Activated CD8-positive, alpha-beta T cell treated with anti-CD3 and anti-CD28 coated beads for 36 hours (primary cell): ENCODE measurements at regions not wholly inside any gene's neighbourhood (a gene's known extent, or its start where the extent isn't known, plus 50 kb on each side); places are given as distances from the start of the nearest gene placed in this dataset.
"Not testable (repeated sequence)": the region's sequence is repeated elsewhere in the genome, so short reads cannot be mapped to it uniquely, and the experiment has no call there.

Source experiments
- ATAC-seq: fragments of 200-7000 bp; cut with Tn5 transposase; one replicate; pipeline ENCODE4 v1.10.0; 2021; ENCODE audit warnings: mild to moderate bottlenecking, moderate library complexity
- CTCF ChIA-PET: fragments of 350-600 bp; sonication (Branson Sonifier 250); formaldehyde crosslinking; loops from one replicate; lab custom pipeline; 2021; ENCODE audit warnings: antibody characterized with exemption; lab: Charles Lee
- POLR2A ChIA-PET: fragments of 350-600 bp; sonication (Branson Sonifier 250); formaldehyde crosslinking; loops from one replicate; lab custom pipeline; 2021; ENCODE audit warnings: antibody characterized with exemption; lab: Charles Lee
- DNase-seq: peaks from one replicate; pipeline ENCODE4 v3.0.0-alpha.2; 2020
- H3K27ac Mint-ChIP-seq: one replicate; pipeline ENCODE4 v1.8.0; 2021; ENCODE audit warnings: mild to moderate bottlenecking, mixed read lengths
- H3K27me3 Mint-ChIP-seq: one replicate; pipeline ENCODE4 v1.8.0; 2021; ENCODE audit warnings: mixed read lengths
- H3K36me3 Mint-ChIP-seq: one replicate; pipeline ENCODE4 v1.8.0; 2021; ENCODE audit warnings: low read depth, mixed read lengths
- H3K4me1 Mint-ChIP-seq: one replicate; pipeline ENCODE4 v1.8.0; 2021; ENCODE audit warnings: low read depth, mixed read lengths
- H3K4me3 Mint-ChIP-seq: one replicate; pipeline ENCODE4 v1.8.0; 2021; ENCODE audit warnings: mild to moderate bottlenecking, moderate library complexity, mixed read lengths
- H3K9me3 Mint-ChIP-seq: one replicate; pipeline ENCODE4 v1.8.0; 2021; ENCODE audit warnings: mixed read lengths
- intact Hi-C: fragments of 100-400 bp; cut with micrococcal nuclease; formaldehyde crosslinking; loops from one replicate; pipeline ENCODE4 v1.10.0; 2022
- TF ChIP-seq, protein P1 (sequence below): fragments of 200-600 bp; IDR thresholded peaks from one replicate; pipeline ENCODE4 v1.8.0; 2022; ENCODE audit warnings: antibody characterized with exemption, mild to moderate bottlenecking

DNA sequence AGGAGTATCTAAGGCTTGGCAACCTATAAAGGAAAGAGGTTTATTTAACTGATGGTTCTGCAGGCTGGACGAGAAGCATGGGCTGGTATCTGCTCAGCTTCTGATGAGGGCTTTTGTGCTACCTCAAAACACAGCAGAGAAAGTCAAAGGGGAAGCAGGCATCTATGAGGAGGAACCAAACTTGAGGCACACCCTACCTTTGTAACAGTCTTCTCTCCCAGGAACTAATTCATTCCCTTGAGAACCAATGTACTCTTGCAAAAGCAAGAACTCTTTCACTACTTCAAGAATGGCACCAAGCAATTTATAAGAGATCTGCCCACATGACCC lies 109.0 kb downstream of the CGGBP1 start:
- no peaks in the 10 kb centered on the region for H3K36me3 Mint-ChIP-seq
- DNase-seq (no peak), ATAC-seq (no peak)
- H3K27me3 Mint-ChIP-seq = peaks cover 2% of the 10 kb centered on the region
- H3K4me1 Mint-ChIP-seq = no peaks in the 10 kb centered on the region
- intact Hi-C loops = no loop called here
- CTCF ChIA-PET = no interaction called here
- no peak overlapping the region for H3K27ac Mint-ChIP-seq
- no peaks in the 10 kb centered on the region for H3K9me3 Mint-ChIP-seq
- TF ChIP-seq, protein P1, sequence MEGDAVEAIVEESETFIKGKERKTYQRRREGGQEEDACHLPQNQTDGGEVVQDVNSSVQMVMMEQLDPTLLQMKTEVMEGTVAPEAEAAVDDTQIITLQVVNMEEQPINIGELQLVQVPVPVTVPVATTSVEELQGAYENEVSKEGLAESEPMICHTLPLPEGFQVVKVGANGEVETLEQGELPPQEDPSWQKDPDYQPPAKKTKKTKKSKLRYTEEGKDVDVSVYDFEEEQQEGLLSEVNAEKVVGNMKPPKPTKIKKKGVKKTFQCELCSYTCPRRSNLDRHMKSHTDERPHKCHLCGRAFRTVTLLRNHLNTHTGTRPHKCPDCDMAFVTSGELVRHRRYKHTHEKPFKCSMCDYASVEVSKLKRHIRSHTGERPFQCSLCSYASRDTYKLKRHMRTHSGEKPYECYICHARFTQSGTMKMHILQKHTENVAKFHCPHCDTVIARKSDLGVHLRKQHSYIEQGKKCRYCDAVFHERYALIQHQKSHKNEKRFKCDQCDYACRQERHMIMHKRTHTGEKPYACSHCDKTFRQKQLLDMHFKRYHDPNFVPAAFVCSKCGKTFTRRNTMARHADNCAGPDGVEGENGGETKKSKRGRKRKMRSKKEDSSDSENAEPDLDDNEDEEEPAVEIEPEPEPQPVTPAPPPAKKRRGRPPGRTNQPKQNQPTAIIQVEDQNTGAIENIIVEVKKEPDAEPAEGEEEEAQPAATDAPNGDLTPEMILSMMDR = no peak
- POLR2A ChIA-PET = no interaction called here
- no peak overlapping the region for H3K4me3 Mint-ChIP-seq

DNA sequence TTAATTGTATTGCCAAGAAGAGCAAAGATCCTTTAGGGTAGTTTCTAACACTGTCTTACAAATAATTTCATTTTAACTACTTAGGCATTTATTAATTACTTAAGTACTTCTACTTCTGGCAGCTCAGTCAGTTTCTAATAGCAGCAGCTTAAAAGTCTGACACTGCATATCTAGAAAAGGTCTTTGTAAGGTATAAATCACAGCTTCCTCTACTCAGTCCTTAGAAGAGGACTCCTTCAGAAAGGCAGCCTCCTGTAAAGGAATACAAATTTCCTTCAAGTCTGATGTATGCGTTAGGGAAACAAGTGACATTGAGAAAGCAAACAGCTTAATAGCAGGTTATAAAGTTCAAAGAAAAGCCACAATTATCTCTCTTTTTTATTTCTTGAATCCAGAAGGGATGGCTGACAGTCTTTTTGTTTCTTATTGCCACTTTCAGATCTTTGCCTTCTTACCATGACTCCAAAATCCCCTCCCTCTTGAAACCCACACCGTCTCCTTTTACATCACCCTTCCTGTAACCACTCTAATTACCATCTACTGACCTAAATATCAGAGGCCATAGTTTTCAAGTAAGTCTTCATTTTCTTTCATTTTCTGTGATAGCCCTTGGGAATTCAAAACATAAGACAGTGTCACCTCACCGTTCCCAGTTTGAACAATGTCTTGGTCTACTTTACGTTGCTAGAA lies 109.5 kb downstream of the CGGBP1 start:
- intact Hi-C loops = no loop called here
- TF ChIP-seq, protein P1 = no peak
- H3K4me1 Mint-ChIP-seq = no peaks in the 10 kb centered on the region
- no peaks in the 10 kb centered on the region for H3K36me3 Mint-ChIP-seq
- no peak overlapping the region for H3K4me3 Mint-ChIP-seq
- DNase-seq (no peak), ATAC-seq (no peak)
- POLR2A ChIA-PET = no interaction called here
- CTCF ChIA-PET = no interaction called here
- H3K9me3 Mint-ChIP-seq = no peaks in the 10 kb centered on the region
- peaks cover 2% of the 10 kb centered on the region for H3K27me3 Mint-ChIP-seq
- no peak overlapping the region for H3K27ac Mint-ChIP-seq

DNA sequence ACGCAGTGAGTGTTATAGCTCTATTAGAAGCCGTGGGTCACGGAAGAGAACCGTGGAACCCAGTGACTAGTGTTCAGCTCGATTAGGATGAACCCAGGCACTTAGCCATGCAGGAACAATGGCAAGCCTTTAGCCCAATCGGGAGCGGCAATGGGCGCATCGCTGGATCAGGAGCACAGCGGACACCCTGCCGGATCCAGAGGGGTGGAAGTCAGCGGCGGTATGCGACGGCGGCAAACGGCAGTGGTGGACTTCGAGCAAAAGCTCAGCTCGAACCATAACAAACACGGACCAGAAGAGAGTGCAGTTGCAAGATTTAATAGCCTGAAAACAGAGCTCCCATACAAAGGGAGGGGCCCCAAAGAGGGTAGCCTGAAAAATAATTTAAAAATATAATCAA lies 112.8 kb downstream of the CGGBP1 start:
- H3K27ac Mint-ChIP-seq, POLR2A ChIA-PET, H3K27me3 Mint-ChIP-seq, H3K36me3 Mint-ChIP-seq, ATAC-seq, H3K4me3 Mint-ChIP-seq, intact Hi-C loops, CTCF ChIA-PET, H3K4me1 Mint-ChIP-seq, H3K9me3 Mint-ChIP-seq, DNase-seq: not testable (repeated sequence)

DNA sequence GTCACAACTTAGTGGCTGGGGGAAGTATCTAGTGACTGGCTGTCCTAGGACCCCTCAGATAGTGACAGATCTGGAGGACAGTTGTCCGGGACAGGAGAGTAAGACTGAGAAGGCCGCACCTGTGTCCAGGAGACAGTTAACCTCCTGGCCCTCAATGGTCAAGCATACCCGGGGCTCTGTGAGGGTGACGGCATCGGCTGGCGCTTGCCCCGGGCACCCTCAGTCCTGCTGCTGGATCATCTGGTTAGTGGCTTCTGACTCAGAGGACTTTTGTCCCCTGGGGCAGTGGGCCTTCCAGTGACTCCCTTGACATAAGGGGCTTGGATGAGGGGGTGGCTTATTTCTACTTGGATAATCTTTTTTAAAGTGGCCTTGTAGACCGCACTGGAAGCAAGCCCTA lies 116.5 kb downstream of the CGGBP1 start:
- intact Hi-C loops, POLR2A ChIA-PET, H3K4me3 Mint-ChIP-seq, ATAC-seq, H3K27me3 Mint-ChIP-seq, CTCF ChIA-PET, H3K9me3 Mint-ChIP-seq, H3K4me1 Mint-ChIP-seq, H3K27ac Mint-ChIP-seq, H3K36me3 Mint-ChIP-seq, DNase-seq: not testable (repeated sequence)

DNA sequence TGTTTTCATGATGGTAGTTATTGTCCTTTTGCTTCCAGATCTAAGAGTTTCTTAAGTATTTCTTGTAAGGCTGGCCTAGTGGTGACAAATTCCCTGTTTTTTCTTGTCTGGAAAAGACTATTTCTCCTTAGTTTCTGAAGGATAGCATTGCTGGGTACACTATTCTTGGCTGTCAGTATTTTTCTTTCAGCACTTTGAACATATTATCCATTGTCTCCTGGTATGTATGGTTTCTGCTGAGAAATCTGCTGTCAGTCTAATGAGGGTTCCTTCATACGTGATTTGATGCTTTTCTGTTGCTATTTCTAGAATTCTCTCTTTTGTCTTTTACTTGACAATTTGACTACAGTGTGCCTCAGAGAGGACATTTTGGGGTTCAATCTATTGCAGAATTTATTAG lies 134.3 kb downstream of the CGGBP1 start:
- no peak overlapping the region for H3K27ac Mint-ChIP-seq
- no peak for ATAC-seq
- H3K27me3 Mint-ChIP-seq = peaks cover 2% of the 10 kb centered on the region
- H3K9me3 Mint-ChIP-seq = peaks cover 15% of the 10 kb centered on the region
- POLR2A ChIA-PET = interaction anchor here (0.6 kb wide), 1 partner anchor 617 kb away, joined by 5 read pairs; no protein-coding TSS in a partner anchor
- H3K36me3 Mint-ChIP-seq = no peaks in the 10 kb centered on the region
- intact Hi-C loops = no loop called here
- no peaks in the 10 kb centered on the region for H3K4me1 Mint-ChIP-seq
- H3K4me3 Mint-ChIP-seq = no peak overlapping the region
- no peak for DNase-seq
- CTCF ChIA-PET = no interaction called here
- TF ChIP-seq, protein P1 = no peak

DNA sequence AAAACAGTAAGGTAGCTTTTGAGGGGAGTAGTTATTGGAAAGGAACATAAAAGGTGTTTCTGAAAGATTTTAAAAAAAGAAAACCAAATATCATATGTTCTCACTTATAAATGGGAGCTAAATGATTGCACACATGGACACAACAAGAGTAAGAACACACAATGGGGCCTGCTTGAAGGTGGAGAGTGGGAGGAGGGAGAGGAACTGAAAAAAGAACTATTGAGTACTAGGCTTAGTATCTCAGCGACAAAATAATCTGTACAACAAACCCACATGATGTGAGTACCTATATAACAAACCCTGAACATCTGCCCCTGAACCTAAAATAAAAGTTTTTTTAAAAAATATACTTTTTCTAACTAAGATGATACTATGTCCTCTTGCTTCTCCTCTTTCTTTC lies 138.3 kb downstream of the CGGBP1 start:
- POLR2A ChIA-PET = no interaction called here

More for the DNA sequence above, 138.3 kb downstream of the CGGBP1 start:
- peaks cover 13% of the 10 kb centered on the region for H3K9me3 Mint-ChIP-seq
- no peak overlapping the region for H3K4me3 Mint-ChIP-seq
- no peak for DNase-seq
- no peak for ATAC-seq
- CTCF ChIA-PET = no interaction called here
- TF ChIP-seq, protein P1 = no peak
- peaks cover 2% of the 10 kb centered on the region for H3K27me3 Mint-ChIP-seq
- H3K4me1 Mint-ChIP-seq = no peaks in the 10 kb centered on the region
- intact Hi-C loops = no loop called here
- H3K36me3 Mint-ChIP-seq = no peaks in the 10 kb centered on the region
- H3K27ac Mint-ChIP-seq = no peak overlapping the region
